UCSD-AML1 (cell line): ENCODE measurements at regions not wholly inside any gene's neighbourhood (a gene's known extent, or its start where the extent isn't known, plus 50 kb on each side); places are given as distances from the start of the nearest gene placed in this dataset.

Experiments used
- DNase-seq: peaks from one replicate; lab custom pipeline; 2025; ENCODE audit not compliant: unreplicated experiment; lab: John Stamatoyannopoulos, UW

GRCh38 chrX:20393944-20394343 is 127.2 kb upstream of the RPS6KA3 start:
- no peak for DNase-seq

- no peak for DNase-seq
These were observed 121.9 kb upstream of the RPS6KA3 start for GRCh38 chrX:20388594-20388993.

- DNase-seq, result no peak
These were observed 116.8 kb upstream of the RPS6KA3 start for GRCh38 chrX:20383477-20383876.

- no peak for DNase-seq
These were observed 116.0 kb upstream of the RPS6KA3 start for GRCh38 chrX:20382518-20383297.

GRCh38 chrX:20382082-20382481 is 115.4 kb upstream of the RPS6KA3 start:
- no peak for DNase-seq

GRCh38 chrX:20378233-20378920 is 111.7 kb upstream of the RPS6KA3 start:
- DNase-seq, result no peak

GRCh38 chrX:20374900-20375438 is 108.3 kb upstream of the RPS6KA3 start:
- DNase-seq, result peak; percentile 16

GRCh38 chrX:20374450-20374849 is 107.7 kb upstream of the RPS6KA3 start:
- DNase-seq, result no peak

DNA sequence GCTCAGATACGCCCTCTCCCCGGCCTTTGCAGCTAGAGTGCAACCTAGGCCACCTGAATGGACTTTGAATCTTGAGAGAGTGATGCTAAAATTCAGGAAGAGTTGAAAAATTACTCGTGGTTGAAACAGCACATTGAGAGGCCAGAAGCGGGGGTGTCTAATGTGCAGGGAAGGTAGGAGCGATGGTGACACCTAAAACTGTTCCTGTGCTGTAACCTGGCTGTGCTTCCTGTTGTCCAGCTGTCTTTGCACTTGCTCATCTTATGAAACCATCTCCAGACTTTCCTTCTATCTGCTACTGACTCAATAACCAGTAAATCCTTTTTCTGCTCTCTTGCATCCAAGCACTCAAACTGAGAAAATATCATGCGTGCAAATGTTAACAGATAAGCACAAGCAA is 106.4 kb upstream of the RPS6KA3 start:
- DNase-seq, result no peak

DNA sequence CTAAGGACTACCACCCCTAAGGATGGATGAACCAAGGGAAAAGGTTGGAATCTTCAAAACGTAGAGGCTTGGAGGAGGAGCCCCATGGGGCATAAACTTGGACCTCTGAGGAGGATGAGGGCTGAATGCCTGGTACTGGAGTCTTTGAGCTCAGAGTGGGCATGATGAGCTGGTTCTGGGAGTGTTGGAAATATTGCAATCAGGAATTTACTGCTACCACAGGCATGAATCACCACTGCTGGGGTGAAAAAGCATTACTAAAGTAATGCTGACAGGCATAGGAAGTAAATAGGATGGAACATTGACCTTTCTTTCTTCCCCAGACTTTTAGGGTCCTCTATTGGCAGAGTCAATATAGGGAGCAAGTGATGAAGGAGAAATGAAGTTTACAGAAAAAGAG is 105.8 kb upstream of the RPS6KA3 start:
- no peak for DNase-seq

DNA sequence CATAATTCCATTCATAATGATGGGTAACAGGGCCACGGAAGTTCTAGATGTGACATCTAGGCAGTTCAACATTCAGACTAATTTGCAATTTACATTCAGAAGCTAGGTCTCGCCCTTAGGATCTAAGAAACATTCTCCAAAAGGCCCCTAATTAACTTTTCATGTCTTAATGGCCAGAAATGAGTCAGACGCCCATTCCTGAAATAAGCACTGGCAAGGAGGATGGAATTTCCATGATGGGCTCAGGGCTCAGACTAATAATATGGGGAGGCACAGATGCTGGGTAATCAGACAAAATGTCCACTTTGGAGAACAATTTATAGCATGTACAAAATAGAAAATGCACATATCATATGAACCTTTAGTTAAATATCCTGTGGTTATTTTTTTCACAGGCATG is 102.8 kb upstream of the RPS6KA3 start:
- DNase-seq, result no peak

GRCh38 chrX:20364238-20364637 is 97.5 kb upstream of the RPS6KA3 start:
- DNase-seq, result no peak

- no peak for DNase-seq
These were observed 96.6 kb upstream of the RPS6KA3 start for GRCh38 chrX:20363275-20363674.

DNA sequence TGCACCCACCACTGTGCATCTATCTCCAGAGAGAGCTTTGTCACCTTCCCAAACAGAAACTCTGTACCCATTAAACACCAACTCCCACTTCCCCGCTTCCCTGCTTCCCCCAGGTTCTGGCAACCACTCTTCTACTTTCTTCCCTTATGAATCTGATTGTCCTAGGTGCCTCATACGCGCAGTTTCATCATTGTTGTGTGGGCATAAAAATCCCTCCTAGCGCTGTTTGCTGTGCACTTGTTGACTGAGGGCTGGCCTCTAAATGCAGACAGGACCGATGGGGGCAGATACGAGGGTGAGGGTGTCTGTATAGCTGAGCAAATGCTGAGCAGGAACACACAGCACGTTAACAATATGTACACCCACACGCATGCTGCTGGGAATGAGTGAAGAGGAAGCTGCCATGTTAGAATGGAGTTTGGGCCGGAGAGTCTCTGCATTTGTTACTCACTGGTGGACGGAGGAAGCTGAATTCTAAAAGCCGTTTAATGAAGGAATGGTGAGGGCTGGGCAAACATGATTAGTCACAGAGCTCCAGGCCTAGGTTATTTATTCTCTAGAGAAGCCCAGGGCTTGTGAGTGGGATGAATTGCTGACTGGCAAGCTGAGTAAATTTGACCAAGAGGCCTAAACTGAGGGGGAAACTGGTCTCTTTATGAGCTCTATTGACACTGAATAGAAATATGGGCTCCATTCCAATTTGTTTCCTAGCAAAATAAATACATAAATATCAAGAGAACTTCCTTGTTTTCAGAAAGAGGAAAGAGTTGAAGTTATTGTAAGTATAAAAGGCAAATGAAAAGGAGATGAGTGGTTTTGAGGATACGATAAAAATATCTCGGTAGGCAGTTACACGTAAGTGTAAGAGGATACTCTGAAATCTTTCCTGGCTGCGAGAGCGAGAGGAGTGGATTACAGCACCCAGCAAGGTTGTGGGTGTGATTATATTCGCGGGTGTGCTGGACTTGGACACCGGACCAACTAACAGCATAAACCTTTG is 95.9 kb upstream of the RPS6KA3 start:
- DNase-seq, result no peak

- no peak for DNase-seq
These were observed 95.2 kb upstream of the RPS6KA3 start for GRCh38 chrX:20361890-20362262.

GRCh38 chrX:20361081-20361889 is 94.6 kb upstream of the RPS6KA3 start:
- DNase-seq, result no peak

DNA sequence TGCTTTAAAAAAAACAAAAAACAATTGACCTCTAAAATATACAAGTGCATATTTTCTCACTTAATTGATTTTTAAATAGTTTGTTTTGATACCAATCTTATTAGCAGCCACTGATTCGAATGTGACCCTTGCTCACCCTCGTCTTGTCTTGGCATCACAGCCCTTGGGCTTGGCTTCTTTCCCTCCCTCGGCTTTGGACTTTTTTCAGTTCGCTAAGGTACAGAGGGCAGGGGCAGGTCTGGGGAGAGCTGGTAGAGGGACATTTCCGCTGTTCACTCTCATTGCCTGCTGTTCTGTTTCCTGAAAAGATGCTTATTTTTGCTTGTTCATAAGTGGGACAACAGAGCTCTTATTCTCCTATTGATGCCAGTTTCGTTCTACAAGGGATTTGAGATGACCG is 88.5 kb upstream of the RPS6KA3 start:
- no peak for DNase-seq

GRCh38 chrX:20354505-20354904 is 87.8 kb upstream of the RPS6KA3 start:
- DNase-seq, result no peak

GRCh38 chrX:20352935-20353336 is 86.2 kb upstream of the RPS6KA3 start:
- DNase-seq, result no peak

DNA sequence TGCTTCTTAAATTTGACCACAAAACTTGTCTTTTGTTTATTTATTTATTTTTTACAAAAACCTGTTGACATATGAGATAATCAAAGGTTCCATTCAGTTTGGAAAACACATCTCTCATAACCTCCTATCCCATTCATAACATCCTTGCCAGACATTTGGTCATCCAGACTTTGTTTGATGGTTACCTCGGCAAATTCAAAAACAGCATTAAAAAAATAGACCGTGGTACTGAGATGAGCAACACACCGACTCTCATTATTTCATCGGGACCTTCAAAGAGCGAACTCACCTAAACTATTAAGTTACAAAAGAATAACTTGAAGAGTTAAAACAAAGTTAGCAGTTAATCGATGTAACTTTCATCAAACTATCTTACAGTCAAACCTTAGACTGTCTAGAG is 85.8 kb upstream of the RPS6KA3 start:
- DNase-seq, result no peak
